Hematopoietic multipotent progenitor cell treated with erythropoietin and hydrocortisone succinate and interleukin-3 and kit ligand, for 4 days (in vitro differentiated cells): ENCODE measurements at regions not wholly inside any gene's neighbourhood (a gene's known extent, or its start where the extent isn't known, plus 50 kb on each side); places are given as distances from the start of the nearest gene placed in this dataset.

Source experiments
- DNase-seq: peaks from one replicate; pipeline ENCODE4 v3.0.0-alpha.2; 2015

- DNase-seq = no peak
Observed at GRCh38 chr1:217193151-217193550, 437.7 kb downstream of the GPATCH2 start.

- no peak for DNase-seq
Observed at GRCh38 chr1:217191441-217191840, 439.4 kb downstream of the GPATCH2 start.

GRCh38 chr1:217190359-217190758, 440.5 kb downstream of the GPATCH2 start:
- no peak for DNase-seq

DNA sequence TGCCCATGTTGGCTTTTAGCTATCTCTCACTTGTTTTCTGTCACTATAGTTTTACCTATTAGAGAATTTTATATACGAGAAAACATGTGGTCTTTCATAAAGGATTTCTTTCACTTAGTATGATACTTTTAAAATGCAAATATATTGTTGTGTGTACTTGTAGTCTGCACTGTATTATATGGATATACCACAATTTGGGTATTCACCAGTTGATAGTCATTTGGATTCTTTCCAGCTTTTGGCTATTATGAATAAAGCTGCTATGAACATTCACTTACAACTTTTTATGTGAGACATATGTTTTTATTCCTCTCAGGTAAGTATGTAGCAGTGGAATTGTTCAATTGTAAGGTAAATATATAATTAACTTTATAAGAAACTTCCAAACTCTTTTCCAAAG, 441.5 kb downstream of the GPATCH2 start:
- no peak for DNase-seq

- no peak for DNase-seq
Observed at GRCh38 chr1:217188280-217189237, 442.3 kb downstream of the GPATCH2 start.

- no peak for DNase-seq
Observed at GRCh38 chr1:217186664-217187063, 444.2 kb downstream of the GPATCH2 start.

DNA sequence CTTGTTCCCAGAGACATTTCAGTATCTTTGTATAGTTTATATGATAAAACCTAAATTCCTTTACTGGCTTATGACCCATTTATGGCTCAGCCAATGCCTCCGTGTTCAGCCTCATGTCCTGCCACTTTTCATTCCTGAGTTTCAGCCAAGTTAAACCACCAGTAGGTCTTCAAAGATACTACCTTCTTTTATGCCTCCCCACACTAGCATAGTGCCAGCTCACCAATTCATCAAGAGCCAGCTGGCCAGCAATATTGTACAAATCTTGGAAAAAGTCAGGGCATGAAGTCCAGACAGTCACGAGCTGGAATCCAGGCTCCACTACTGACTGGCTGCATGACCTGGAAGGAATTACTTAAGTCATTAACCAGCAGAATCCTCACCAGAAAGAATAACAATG, 446.0 kb downstream of the GPATCH2 start:
- DNase-seq = no peak

- no peak for DNase-seq
Observed at GRCh38 chr1:217182992-217183391, 447.9 kb downstream of the GPATCH2 start.

DNA sequence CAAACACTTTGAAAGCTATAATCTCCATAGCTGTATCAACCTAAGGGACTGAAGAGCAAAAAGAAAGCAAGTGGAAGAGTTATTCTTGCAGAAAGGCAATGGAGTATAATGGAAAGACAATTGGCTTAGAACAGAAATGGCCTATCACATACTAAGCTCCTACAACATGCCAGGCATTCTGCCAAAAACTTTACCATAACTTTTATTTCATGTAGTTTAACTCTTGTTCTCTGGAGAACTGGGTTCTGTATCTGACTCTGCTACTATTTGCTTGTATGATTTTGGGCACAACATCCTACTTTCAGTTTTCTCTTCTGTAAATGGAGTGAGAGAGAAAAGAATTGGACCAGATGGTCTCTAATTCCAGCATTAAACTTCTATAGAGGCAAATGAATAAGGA, 449.1 kb downstream of the GPATCH2 start:
- no peak for DNase-seq

DNA sequence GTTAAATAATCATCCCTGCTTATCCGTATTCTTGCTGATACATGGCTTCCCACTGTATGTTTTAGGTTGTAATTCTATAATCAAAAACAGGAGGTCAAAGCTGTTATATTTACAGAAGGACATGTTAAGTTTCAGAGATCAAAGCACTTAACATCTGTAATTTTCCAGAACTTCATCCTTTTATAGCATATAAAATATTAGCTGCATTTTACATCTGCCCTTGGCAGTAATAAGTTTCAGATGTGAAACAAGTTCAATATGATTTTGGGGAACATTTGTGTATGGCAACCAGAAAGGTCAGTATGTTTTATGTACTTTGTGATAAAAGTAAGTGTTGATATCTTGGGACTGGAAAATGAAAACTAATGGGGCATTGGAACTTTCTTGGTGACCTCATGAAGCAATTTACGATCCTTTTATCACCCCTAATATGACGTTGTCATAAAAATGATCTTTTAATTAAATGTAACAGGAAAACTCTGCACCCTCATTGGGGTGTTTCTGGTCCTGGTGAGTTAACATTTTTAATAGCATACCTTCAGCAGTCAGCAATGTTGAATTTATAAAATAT, 449.6 kb downstream of the GPATCH2 start:
- no peak for DNase-seq

DNA sequence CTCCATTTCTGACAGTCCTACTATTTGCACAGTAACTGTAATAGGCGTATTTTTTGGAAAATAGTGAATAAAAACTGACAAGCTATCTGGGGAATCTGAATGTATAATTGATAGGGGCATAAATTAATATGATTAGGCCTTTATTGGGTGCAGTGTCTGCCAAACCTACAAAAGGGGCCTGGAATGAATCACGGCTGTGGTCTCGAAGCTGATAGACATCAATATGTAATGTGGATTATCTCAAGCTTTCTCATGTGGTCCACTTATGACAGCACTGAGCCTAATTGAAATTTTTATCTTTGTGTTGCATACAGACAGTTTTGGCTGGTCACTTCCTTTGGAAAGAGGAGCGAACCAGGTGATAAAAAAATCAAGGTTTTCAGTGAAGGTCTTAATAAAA, 450.4 kb downstream of the GPATCH2 start:
- DNase-seq = no peak

DNA sequence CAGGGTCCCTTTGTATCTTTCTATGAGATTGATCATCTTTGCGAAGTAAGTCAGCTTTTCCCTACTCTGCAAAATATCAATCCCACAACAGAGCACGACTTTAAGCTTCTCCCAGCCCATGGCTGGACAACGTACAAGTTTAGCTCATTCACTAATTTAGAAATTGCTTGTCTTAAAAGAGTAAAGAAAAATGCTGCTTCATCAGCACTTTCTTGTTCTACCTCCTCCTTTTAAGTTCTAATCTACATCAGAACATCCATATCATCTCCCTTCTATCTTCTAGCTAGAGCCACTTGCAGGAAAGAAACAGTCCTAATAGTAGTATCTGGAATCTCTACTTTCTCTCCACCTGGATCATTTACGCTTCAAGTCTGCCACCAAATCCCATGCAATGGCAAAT, 441.2 kb upstream of the ESRRG start:
- DNase-seq = no peak

DNA sequence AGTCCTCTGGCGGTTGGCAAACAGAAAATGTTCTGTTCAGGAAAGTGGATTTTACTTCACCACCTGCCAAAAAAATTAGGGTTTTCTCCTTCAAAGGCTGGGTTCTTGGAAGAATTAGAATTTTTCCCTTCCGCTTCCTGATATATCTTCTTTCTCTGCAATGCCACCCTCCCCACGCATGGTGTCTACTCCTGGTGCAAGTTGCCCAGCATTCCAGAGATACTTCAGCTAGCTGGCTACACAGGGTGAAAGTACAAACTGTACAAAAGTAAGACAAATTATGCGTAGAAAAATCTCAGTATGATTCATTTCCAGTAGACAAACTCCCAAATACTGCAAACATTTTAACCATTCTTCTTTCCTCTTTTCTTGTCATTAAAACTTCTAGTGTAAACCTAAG, 430.1 kb upstream of the ESRRG start:
- DNase-seq = no peak

DNA sequence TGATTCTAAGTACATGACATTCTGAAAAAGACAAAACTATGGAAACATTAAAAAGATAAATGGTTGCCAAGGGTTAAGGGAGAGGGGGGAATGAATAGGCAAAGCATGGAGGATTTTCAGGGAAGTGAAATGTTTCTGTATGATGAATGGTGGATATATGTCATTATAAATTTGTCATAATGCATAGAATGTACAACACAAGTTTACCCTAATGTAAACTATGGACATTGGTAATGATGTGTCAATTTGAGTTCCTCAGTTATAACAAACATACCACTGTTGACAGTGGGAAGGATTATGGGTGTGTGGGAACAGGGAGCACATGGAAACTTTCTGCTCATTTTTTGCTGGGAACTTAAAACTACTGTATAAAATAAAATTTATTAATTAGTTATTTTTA, 427.1 kb upstream of the ESRRG start:
- DNase-seq = no peak

- no peak for DNase-seq
Observed at GRCh38 chr1:217149791-217150190, 426.6 kb upstream of the ESRRG start.

DNA sequence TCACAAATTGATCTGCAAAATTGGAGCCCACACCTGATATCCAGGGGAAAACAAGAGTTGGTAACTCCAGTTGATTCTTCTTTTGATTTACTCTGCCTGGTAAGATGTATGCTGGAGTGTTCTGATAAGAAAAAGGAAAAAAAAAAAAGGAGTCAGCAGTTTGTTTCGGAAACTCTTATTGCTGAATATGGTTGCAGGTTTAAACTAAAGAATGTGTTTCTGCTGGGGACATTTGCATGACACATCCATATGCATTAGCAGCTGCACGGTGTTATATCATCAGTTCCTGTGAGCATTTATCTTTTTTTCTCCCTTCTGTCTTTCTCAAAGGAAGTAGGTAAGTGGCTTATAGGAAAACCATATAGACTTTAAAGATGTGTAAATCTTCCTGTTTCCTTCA, 418.5 kb upstream of the ESRRG start:
- no peak for DNase-seq

DNA sequence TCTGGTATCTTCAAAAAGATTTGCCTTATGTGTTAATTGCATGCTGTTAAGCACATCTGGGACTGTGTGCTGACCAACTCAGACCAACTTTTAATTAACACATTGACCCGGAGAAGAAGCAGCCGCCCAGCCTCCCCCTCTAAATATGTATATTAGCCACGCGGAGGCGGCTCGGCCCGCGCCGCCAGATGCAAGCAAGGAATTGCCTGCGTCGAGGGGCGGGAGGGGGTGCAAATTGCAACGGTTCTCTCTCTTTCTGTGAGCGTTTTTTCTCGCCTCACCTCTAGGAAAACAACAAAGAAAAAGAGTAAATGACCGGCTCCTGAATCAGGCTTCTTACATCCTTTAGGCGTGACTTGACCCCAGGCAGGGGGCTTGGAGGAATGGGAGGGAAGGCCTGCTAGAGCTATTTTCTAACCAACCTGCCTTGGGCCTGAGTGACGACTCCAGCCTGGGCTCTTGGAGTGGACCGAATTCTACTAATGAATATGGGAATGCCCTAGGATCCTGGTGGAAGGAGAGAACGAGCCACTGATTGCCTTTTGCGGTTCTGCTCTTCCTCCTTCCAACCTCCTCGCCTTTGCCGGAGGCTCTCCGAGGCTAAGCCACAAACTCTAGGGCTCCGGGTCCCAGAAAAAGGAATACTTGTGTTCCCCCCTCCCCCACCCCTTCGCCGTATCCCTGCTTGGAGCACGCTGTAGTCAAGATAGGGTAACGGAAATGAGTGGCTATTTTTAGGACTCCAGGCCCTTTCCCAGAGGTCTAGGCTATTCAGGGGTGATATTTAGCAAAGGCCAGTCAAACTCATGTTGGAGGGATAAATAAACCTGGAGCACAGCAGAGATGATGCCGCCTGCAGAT, 417.0 kb upstream of the ESRRG start:
- no peak for DNase-seq

DNA sequence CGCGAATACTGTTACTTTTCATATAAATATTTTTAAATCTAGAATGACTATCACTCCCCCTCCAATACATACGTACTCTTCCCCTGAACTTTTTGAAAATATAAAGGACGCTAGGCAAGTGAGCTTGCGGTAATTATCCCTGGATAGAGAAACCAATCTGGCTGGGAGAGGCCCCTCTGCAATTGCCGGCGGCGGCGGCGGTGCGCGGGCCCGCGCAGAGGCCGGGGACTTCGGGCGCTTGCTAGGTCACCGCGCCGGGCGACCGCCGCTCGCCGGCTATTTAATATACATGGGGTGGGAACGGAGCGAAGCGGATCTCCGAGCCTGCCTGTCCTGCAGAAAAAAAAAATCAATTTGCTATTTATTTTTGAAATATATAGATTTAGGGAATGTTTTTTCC, 416.3 kb upstream of the ESRRG start:
- no peak for DNase-seq

DNA sequence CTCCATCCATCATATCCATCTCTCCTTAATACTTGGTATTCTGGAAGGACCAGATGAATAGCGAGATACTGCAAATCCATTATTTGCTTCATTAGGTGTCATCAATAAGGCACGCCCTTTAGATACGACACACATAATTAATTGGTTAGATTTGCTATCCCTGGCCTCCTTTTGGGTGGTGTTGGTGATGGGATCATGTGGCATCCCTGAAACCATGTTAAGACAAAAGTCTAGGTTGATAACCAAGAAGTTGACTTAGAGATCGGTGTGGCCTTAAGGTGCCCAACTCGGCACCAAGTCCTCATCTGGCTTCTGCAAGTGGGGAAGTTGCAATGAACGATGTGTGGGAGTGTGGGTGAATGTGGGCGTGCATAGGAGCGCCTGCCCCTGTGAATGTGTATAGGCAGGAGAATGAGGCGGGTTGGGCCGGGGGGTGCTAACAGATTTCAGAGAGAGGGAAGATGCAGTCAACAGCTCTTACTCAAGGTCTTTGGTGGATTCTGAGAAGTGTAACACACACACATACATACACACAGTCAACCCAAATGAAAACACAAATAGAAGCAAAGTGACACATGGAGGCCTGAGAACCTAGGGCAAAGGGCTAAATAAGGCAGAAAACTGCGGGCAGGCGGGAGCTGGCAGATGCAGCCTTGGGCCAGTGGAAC, 415.7 kb upstream of the ESRRG start:
- DNase-seq = no peak

- no peak for DNase-seq
Observed at GRCh38 chr1:217138173-217138765, 415.0 kb upstream of the ESRRG start.

- no peak for DNase-seq
Observed at GRCh38 chr1:217137210-217137881, 414.1 kb upstream of the ESRRG start.

GRCh38 chr1:217136895-217137205, 413.6 kb upstream of the ESRRG start:
- no peak for DNase-seq
